Loucy (cell line): ENCODE measurements at regions not wholly inside any gene's neighbourhood (a gene's known extent, or its start where the extent isn't known, plus 50 kb on each side); places are given as distances from the start of the nearest gene placed in this dataset.
A peak's percentile ranks its signal among the peaks of the same experiment; 100 is the strongest.

Experiments
- H2AFZ ChIP-seq: fragments of 200-600 bp; sonication (generic); 2 replicates; pipeline ENCODE4 v1.6.0; 2016; ENCODE audit warnings: antibody characterized with exemption, mild to moderate bottlenecking, low read length, moderate library complexity
- H3F3A ChIP-seq: fragments of 200-600 bp; 2 replicates; pipeline ENCODE4 v1.6.0; 2016; ENCODE audit warnings: antibody characterized with exemption, low read depth, mild to moderate bottlenecking
- H3K27me3 ChIP-seq: fragments of 200-600 bp; sonication (generic); 2 replicates; pipeline ENCODE4 v1.6.1; 2014; ENCODE audit warnings: low read length, mild to moderate bottlenecking; ENCODE audit not compliant: insufficient read depth, poor library complexity, severe bottlenecking
- H3K36me3 ChIP-seq: fragments of 200-600 bp; sonication (generic); 2 replicates; pipeline ENCODE4 v1.6.1; 2016; ENCODE audit warnings: low read length; ENCODE audit not compliant: insufficient read depth
- H3K4me1 ChIP-seq: fragments of 200-600 bp; sonication (generic); 2 replicates; pipeline ENCODE4 v1.5.1; 2014; ENCODE audit warnings: low read length, mild to moderate bottlenecking; ENCODE audit not compliant: insufficient read depth, poor library complexity, severe bottlenecking
- H3K4me2 ChIP-seq: fragments of 200-600 bp; sonication (generic); 2 replicates; pipeline ENCODE4 v1.6.0; 2014; ENCODE audit warnings: antibody characterized with exemption, low read length, low read depth, mild to moderate bottlenecking; ENCODE audit not compliant: poor library complexity, severe bottlenecking
- H3K4me3 ChIP-seq: fragments of 200-600 bp; sonication (generic); 2 replicates; pipeline ENCODE4 v1.5.1; 2014; ENCODE audit warnings: low read length, mild to moderate bottlenecking, mixed read lengths; ENCODE audit not compliant: poor library complexity, severe bottlenecking
- H3K79me2 ChIP-seq: fragments of 200-600 bp; sonication (generic); 2 replicates; pipeline ENCODE4 v1.6.1; 2014; ENCODE audit warnings: low read length; ENCODE audit not compliant: insufficient read depth
- H3K9ac ChIP-seq: fragments of 200-600 bp; sonication (generic); 2 replicates; pipeline ENCODE4 v1.6.0; 2014; ENCODE audit warnings: mild to moderate bottlenecking, low read depth, low read length, moderate library complexity; ENCODE audit not compliant: poor library complexity, severe bottlenecking
- H3K9me2 ChIP-seq: fragments of 200-600 bp; sonication (generic); replicated peaks from 2 replicates; pipeline ENCODE4 v1.6.1; 2016; ENCODE audit warnings: low read depth, low read length, mixed read lengths
- H3K9me3 ChIP-seq: fragments of 200-600 bp; sonication (generic); 2 replicates; pipeline ENCODE4 v1.6.1; 2014; ENCODE audit warnings: mild to moderate bottlenecking, antibody characterized with exemption, low read length, low read depth; ENCODE audit not compliant: insufficient read depth
- H4K20me1 ChIP-seq: fragments of 200-600 bp; sonication (generic); 2 replicates; pipeline ENCODE4 v1.6.0; 2014; ENCODE audit warnings: antibody characterized with exemption, low read length, mild to moderate bottlenecking; ENCODE audit not compliant: insufficient read depth, poor library complexity, severe bottlenecking
- CTCF ChIP-seq: fragments of 200-600 bp; sonication (generic); conservative IDR thresholded peaks from 2 replicates; pipeline ENCODE4 v1.5.1; 2014; ENCODE audit warnings: mild to moderate bottlenecking, antibody characterized with exemption, low read length
- EZH2phosphoT487 ChIP-seq: fragments of 200-600 bp; IDR thresholded peaks from 2 replicates; pipeline ENCODE4 v1.6.1; 2018; ENCODE audit warnings: antibody characterized with exemption, mild to moderate bottlenecking, moderate library complexity, borderline replicate concordance

- Histone ChIP-seq H3K4me2 (peak overlapping the region; percentile 60), H3K79me2 (no peaks in the 10 kb centered on the region), H3K27me3 (no peaks in the 10 kb centered on the region), H3K9me2 (no peaks in the 10 kb centered on the region), H3K4me1 (peaks cover 58% of the 10 kb centered on the region), H3F3A (no peaks in the 10 kb centered on the region), H3K9ac (peak overlapping the region; percentile 17), H3K4me3 (peak overlapping the region; percentile 26), H2AFZ (peak overlapping the region; percentile 56), H3K36me3 (no peaks in the 10 kb centered on the region), H3K9me3 (no peaks in the 10 kb centered on the region), H4K20me1 (no peaks in the 10 kb centered on the region)
- TF ChIP-seq CTCF (no peak), EZH2phosphoT487 (no peak)
These were observed 163.4 kb upstream of the DMAC1 start for GRCh38 chr9:7963026-7963425.

- no peaks in the 10 kb centered on the region for H3K79me2 ChIP-seq
These were observed 161.5 kb upstream of the DMAC1 start for GRCh38 chr9:7961076-7961475.

GRCh38 chr9:7960320-7961050, 160.9 kb upstream of the DMAC1 start:
- no peaks in the 10 kb centered on the region for H3F3A ChIP-seq
- H3K4me1 ChIP-seq = peaks cover 53% of the 10 kb centered on the region
- H2AFZ ChIP-seq = no peak overlapping the region
- no peak for TF ChIP-seq EZH2phosphoT487
- no peaks in the 10 kb centered on the region for H4K20me1 ChIP-seq
- no peaks in the 10 kb centered on the region for H3K79me2 ChIP-seq
- H3K4me3 ChIP-seq = no peak overlapping the region
- H3K9me3 ChIP-seq = no peaks in the 10 kb centered on the region
- no peaks in the 10 kb centered on the region for H3K9me2 ChIP-seq
- H3K36me3 ChIP-seq = no peaks in the 10 kb centered on the region
- no peaks in the 10 kb centered on the region for H3K27me3 ChIP-seq
- no peak overlapping the region for H3K9ac ChIP-seq
- H3K4me2 ChIP-seq = no peak overlapping the region

More at GRCh38 chr9:7961076-7961475, 161.5 kb upstream of the DMAC1 start:
- no peak overlapping the region for H2AFZ ChIP-seq
- peaks cover 53% of the 10 kb centered on the region for H3K4me1 ChIP-seq
- H3K27me3 ChIP-seq = no peaks in the 10 kb centered on the region
- H3K9me2 ChIP-seq = no peaks in the 10 kb centered on the region
- H3K9me3 ChIP-seq = no peaks in the 10 kb centered on the region
- H4K20me1 ChIP-seq = no peaks in the 10 kb centered on the region
- no peaks in the 10 kb centered on the region for H3F3A ChIP-seq
- H3K9ac ChIP-seq = no peak overlapping the region
- H3K36me3 ChIP-seq = no peaks in the 10 kb centered on the region
- H3K4me3 ChIP-seq = no peak overlapping the region
- TF ChIP-seq CTCF = no peak
- no peak for TF ChIP-seq EZH2phosphoT487
- H3K4me2 ChIP-seq = no peak overlapping the region

- Histone ChIP-seq H3K4me2 (no peak overlapping the region), H3K4me1 (peaks cover 42% of the 10 kb centered on the region), H3K27me3 (no peaks in the 10 kb centered on the region), H3K79me2 (no peaks in the 10 kb centered on the region), H3K4me3 (no peak overlapping the region), H3K9ac (no peak overlapping the region), H3K36me3 (no peaks in the 10 kb centered on the region), H4K20me1 (no peaks in the 10 kb centered on the region), H3F3A (no peaks in the 10 kb centered on the region), H3K9me3 (no peaks in the 10 kb centered on the region), H2AFZ (no peak overlapping the region), H3K9me2 (no peaks in the 10 kb centered on the region)
- TF ChIP-seq CTCF (no peak), EZH2phosphoT487 (no peak)
These were observed 158.2 kb upstream of the DMAC1 start for GRCh38 chr9:7957803-7958202.
